Fibroblast of skin of left quadriceps (primary cell): ENCODE measurements at regions not wholly inside any gene's neighbourhood (a gene's known extent, or its start where the extent isn't known, plus 50 kb on each side); places are given as distances from the start of the nearest gene placed in this dataset.

Experiments used
- DNase-seq, 2 experiments: peaks; one replicate each; pipeline ENCODE4 v3.0.0-alpha.2; 2013; ENCODE audit warnings: low read depth in 2 of 2

DNA sequence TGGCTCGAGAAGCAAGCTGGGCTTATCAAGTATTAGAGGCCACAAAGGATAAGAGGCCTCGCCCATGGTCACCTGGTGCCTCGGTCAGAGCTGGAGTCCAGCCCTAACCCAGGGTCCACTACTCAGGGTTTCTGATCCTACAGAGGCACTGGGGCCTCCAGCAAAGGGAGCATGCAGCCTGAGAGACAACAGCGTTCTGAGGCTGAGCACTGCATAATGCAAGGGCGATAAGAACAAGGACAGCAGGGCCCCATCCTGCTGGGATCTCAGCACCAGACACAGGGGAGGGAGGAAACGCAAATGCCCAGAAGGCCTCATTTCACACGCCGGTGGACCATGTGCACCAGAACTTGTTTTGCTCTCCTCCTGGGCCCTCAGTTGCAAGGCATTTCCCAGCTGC is 63.0 kb downstream of the C5orf15 start:
- DNase-seq: no peak

DNA sequence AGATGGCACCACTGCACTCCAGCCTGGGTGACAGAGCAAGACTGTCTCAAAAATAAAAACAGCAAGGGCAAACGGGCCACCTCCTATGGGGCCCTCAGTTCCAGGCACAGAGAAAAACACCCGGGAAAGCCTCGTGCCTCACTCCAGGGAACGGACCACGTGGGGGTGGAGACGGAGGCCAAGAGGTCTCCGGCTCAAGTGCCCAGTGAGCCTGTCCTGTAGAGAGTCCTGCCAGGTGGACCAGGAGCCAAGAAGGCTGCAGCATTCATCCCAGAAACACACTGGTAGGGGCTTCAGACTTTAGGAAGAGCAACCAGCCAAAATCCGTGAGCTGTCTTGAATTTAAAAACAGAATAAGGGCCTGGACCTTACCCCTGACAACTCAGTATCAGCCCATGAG is 63.8 kb downstream of the C5orf15 start:
- DNase-seq: no peak

DNA sequence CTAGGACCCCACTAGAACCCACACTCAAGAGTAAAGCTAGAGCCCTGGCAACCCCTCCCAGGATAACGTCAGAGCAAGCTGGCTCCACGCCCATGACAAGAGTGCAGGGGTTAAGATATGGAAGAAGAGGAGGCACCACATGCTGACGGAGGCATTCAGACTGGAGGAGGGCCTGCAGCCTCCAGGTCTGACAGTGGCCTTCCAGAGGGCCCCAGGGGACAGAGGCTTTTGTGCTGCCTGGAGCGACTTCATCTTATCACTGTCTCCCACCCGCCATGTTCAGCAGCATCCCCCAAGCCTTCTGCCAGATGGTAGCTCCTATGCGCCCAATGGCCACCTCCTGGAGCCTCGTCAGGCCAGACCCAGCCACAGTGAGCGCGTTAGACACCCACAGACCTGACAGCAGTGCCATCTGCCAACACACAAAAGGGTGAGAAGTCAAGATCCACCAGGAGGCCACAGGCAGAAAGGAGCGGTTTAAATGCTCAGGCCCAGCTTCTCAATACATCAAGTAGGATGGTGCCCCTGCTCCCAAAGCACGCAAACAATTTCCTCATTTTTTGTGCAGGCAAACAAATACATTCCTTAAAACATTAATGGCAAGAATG is 65.8 kb downstream of the C5orf15 start:
- no peak for DNase-seq

DNA sequence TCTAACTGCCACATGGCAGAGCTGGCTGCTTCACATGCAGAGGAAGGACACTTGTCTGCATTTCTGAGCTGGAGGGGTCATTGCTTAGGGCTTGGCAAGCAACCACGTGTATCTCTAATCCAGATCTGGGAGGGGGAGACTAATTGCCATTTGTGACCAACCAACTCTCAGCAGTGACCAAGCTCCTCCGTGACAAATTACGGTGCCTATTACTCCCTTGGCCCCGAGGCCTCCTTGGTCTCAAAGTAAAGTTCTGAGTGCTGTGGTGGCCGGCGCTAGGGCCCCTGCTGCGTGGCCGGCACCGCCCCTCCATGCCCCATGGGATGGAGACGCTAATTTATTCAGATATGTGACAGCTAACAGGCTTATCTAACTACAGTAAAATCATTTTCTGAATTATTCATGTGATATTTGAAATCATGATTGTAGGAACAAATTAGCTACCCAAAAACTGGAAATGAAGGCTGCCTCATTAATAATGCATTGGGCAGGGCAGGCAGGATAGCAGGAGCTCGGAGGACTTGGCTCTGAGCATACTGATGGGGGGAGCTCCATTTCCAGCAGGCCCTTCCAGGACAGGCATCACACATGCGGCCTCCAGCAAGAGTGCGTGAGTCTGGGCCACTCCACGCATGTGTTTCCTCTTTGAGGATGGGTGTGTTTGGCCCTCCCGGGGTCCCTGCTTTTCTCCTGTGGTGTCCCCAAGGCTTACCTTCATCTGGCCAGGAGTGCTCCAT is 67.7 kb downstream of the C5orf15 start:
- DNase-seq: no peak

DNA sequence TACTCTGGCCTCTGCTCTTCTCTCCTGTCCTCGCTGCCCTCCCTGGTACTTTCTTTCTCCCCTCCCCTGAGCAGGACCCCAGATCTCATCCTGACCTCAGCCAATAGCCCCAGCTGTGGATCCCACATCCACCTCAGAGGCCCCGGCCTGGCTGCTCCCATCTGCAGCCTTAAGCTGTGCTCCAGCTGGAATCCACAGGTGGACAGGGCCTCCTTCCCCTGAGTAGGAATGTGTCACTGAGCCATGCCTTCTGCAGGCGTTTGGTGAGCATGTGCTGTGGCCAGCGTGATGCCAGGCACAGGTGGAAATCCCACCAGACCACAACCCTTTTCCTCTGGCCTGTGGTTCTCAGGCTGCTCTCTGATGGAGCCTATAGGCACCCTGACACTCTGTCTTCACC is 68.9 kb downstream of the C5orf15 start:
- DNase-seq: no peak

DNA sequence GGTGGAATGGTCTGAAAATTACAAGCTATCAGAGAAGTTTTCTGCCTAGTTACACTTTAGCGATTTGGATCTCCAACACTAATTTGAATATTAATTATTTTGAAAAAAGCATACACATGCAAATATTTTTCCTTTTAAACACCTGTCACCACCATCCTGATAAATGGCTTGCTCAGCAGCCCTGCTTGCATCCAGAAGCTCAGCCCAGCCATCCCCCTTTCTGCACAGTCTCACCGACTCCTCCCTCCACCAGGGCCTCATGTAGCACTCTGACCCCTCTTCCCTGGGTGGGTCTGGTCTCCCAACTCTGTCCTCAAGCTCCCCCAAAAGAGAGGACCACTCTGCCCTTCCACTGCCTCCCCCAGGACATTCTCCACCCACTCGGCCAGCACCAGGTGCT is 70.0 kb downstream of the C5orf15 start:
- DNase-seq: no peak

DNA sequence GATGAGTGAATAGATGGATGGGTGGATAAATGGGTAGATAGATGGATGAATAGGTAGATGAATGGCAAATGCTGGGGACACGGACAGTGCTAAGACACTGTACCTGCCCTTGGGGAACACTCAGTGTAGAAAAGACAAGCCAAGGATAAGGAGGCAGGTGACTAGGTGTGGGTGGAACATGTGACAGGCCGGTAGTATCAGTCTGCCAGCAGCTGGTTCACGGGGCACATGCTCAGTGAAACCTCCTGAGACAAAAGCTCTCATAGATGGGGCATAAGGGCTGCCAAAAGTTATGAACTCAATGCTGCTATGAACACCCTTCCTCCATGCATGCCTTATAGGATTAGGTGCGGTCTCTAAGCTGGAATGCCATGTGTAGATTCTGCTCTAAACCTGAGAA is 71.0 kb downstream of the C5orf15 start:
- DNase-seq: no peak

DNA sequence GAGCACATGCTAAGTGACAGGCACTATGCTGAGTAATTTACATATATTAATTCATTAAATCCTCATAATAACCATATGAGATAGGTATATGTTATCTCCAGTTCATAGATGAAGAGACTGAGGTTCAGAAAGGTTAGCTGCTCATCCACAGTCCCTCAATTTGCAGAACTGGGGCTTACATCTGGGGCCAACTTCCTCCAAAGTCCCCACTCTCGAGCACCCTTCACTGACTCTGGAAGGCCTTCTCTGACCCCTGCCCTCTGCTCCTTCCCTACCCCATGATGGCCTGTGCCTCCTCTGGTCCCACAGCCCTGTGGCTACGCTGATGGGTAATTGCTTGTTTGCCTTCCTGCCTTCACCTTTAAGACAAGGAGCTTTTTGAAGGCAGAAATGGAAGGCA is 71.6 kb downstream of the C5orf15 start:
- DNase-seq: no peak

DNA sequence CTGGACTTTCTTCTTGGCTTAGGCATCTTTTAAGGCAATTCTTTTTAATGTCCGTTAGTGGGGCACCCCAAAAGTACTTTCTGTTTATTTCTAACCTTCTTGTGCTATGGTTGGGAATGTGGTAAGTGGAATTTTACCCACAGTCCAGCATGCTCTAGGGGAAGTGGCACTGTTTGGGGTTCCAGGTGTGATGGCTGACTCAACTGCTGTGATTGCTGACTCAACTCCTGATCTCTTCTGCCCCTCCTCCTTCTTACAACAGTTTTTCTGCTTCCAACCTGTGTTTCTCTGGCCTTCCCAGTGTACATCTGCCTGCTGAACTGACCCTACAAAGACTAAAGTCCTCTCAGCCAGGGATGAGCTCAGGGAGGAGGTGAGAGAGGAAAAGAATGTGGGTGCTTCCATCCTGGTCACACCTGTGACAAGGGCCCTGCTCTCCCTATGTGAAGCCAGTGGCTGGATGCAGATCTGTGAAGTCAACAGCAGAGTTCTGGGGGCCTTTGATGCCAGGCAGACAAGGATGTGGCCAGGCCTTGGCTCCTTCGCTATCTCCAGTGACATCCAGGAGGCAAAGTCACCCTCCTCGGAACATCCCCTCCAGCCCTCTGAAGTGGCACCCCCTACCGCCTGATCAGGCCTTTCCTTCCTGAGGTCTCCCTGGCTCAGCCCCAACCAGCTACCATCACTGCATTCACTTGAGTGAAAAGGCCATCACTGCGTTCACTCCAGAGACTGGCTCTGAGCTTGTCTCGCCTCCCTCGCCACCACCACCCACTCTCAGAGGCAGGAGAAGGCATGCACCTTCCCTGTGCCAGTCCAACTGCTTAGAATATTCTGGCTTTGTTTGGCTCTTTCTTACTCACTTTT is 72.2 kb downstream of the C5orf15 start:
- DNase-seq: no peak

DNA sequence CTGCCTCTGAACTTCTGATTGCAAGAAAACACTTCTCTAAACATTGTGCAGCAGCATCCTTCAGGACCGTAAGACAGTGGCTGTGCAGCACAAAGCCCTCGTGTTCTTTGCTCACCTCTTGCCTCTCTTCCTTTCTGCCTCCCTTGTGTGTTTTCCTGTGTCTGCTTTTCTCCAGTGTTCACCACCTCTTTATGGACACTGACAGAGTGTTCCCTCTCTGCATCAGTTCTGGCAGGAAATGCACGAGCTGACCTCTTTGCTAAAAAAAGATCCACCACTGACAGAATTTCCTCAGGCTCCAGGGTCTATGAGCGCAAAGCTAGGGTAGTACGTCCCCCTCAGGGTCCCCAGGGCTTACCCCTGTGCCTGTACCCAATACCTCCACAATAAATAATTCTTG is 74.3 kb downstream of the C5orf15 start:
- DNase-seq: no peak

DNA sequence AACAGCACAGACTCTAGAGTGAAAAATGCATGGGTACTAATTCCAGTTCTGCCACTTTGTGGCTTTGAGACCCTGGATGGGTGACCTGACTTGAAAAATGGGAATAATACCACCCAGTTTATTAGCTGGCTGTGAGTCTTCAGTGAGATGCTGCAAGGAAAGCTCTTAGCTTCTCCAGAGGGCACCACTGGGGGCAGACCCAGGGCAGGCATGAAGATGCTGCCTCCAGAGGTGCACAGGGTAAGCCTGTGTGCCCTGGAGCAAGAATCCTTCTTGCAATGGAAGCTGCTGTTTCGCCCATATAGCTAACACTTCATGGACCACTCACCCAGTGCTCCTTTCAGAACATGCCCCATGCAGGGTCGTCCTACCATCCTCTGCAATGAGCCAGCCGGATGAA is 75.7 kb downstream of the C5orf15 start:
- DNase-seq: no peak

DNA sequence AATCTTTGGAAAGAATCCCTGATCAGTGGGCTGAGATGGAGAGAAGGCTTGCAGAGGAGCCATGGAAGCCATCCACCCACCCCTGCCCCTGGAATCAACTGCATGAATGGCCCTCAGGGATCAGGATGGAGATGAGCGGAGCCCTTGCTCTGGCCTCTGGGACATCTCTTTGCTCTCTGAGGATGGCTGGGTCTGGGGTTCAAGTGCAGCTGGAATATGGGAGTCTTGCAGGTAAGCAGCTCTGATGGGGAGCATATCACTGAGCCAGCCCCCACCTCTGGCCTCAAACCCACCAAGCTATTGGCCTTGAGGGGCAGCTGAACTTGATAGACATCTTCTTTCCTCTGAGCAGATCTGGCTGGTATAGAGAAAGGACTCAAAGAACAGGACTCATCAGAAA is 76.1 kb downstream of the C5orf15 start:
- DNase-seq: no peak

DNA sequence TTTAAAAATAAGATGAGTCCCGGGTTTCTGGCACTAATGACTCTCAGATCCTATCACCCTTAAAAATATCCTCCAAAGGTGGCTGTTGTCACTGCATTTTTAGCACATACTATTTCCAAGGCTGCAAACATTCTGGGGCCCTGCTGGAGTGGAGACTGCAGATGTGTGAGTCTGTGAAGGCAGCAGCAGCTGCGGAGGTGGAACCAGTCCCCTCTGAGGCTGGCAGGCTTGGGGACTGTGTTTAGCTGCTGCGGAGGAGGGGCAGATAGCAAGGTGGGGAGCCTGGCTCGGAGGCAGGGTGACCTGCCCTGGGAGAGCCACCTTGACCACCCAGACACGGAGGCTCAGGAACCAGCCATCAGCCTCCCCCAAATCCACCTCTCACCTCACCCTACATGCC is 77.0 kb downstream of the C5orf15 start:
- no peak for DNase-seq

DNA sequence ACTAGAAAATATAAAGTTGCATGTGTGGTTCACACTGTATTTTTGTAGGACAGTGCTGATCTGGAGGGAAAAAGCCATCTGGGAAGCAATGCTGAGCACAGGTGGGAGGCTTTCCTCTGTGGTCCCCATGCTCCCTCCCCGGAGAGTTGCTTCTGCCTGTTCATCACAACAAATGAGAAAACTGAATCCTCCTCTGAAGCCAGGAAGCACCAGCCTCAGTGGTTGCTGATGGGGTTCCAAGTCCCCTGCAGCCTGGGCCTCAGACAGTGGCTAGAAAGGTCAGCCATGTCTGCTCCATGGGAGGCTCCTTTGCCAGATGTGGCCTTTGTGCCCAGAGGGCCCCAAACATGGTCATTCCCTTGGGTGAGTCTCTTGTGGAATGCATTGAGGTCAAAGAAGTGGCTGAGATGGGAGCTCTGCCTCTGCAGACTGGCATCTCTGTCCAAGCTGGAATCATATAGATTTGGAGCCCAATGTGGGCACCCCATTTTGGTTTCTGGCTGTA is 77.6 kb downstream of the C5orf15 start:
- DNase-seq: no peak

DNA sequence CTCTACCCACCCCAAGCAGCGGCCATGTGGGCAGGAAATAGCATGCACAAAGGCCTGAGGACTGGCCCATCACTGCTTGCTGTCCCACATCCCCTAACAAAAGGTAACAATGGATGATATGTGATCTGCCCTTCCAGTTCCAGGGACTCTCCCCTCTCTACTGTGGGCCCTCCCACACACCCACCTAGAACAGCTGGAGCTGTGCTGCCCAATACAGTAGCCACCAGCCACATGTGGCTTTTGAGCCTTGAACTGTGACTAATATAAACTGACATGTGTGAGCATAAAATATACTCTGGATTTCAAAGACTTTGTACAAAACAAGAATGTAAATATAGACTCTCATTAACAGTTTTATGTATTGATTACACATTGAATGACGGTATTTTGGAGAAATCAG is 78.1 kb downstream of the C5orf15 start:
- no peak for DNase-seq

DNA sequence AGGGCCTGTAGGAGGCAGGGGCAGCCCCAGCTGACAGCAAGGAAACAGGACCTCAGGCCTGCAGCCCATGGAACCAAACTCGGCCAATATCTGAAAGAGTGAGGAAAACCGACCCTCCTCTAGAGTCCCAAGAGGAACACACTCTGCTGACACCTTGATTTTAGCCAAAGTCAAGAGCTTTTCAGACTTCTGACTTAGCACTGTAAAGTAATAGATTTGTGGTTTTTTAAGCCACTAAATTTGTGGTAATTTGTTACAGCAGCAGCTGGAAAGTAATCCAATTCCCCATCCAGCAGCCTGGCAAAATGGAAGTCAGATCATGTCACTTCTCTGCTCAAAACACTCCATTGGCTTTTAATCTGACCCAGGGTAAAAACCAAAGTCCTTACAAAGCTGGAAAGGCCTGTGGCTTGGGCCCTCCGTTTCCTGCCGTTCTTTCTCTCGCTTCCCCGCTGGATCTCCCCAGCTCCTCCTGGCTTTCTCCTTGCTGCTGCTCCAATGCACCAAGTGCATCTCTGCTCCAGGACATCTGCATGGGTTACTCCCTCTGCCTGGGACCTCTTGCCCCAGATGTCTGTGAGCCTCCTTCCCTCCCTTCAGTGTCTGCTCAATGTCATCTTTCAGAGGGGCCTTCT is 79.0 kb downstream of the C5orf15 start:
- no peak for DNase-seq

DNA sequence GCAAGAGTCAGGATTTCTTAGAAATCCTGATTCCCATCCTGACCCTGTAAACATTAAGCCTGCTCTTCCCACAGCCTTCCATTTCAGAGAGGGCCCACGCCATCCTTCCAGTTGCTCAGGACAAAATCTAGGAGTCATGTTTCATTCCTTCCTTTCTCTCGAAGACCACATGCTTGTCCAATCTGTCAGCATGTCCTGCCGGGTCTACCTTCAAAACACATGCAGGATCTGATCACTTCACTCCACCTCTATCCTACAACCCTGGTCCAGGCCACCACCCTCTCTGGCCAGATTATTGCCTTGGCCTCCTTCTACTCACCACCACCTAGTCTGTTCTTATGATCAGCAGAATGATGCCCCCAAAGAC is 79.8 kb downstream of the C5orf15 start:
- DNase-seq: no peak

DNA sequence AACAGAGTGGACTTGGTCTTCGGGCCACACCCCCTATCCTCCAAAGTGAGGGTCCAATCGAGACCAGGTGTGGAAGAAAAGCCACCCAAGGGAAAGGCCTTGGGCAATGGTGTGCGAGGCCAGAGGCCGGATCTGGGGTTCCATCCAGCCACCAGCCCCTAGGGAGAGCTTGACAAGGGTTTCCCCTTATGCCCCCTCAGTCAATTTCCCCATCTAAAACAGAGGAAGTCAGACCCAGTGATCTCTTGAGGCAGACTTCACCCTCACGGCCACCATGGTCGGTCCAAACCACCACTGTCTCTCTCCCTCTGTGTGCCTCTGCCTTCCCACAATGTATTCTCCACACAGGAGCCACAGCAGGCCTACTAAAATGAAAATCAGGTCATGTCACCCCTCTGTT is 82.9 kb downstream of the C5orf15 start:
- no peak for DNase-seq

DNA sequence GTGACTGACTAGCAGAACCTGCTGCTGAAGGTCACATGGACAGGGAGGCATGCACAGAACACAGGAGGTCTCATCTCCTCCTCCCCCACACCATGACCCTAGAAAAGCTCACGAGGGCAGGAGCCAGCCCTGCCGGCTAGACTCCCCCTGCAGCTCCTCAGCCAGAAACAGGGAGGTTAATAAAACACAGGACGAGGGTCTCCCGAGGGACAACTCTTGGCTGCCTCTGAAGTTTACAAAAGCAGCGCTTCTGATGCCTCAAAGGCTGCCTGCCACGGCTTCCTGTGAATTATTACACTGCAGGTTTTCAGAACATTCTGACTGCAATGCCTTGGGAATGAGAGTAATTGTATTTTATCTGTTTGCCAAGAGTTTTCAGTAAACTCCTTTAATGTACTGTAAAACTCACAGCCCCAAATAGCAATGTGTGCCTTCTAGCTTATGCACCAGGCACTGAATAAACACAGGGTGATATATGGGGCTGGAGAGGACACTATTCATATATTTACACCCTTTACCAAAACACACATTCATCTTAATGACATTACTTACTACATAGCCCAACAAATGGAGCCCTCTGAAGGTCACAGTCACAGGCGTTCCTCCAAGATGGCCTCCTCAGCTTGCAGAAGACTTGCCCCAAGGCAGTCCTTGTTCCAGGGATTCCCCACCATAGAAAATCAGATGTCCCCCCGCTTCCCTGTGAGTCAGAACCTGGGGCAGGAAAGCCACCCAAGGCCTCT is 83.7 kb downstream of the C5orf15 start:
- DNase-seq: no peak

DNA sequence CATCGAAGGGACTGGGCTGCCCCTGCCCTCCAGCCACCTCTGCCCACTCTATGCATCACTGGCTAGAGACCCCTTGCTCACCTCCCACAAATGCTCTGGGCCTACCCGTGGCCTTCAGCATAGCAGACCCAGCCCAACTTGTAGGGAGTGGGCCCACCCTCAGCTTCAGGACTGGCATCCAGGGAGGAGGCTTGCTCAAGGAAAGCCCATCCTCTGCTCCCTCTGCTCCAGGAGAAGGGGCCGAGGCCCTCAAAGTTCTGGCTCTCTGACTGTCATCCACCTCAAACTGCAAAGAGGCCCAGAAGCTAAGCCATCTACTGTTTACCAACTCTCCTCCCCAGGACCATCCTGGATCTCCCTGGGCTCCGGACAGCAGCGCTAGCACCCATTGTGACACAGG is 84.5 kb downstream of the C5orf15 start:
- no peak for DNase-seq

DNA sequence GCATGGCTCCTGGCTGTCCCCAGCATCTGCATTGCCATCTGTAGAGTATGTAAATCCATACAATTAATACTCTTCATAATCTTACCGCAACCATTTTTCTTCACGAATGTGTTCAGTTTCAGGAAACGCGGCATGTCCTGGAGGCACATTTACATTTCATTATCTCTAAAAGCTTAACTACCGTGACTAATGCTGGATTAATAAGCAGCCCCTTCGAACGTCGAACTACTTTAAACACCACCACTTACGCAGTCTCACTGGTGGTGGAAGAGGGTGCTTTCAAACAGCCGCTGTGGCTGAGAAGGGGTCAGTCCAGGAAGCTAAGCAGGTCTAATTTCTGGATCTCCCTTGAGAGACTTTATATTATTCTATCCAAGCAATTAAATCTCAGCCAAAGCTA is 85.6 kb downstream of the C5orf15 start:
- no peak for DNase-seq

DNA sequence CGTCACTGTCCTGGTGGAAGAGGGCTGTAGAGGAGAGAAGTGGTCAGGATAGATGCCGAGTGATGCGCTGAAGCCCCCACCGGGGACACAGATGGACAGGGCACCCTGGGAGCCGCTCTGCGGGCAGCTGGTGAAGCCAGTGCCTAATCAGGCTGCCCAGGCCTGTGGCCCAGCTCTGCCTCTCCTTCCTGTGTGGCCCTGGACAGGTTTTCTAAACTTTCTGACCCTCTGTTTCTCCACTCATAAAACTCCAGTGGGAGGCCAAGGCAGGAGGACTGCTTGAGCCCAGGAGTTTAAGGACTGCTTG is 86.1 kb downstream of the C5orf15 start:
- no peak for DNase-seq
